H9 (cell line): ENCODE measurements at regions not wholly inside any gene's neighbourhood (a gene's known extent, or its start where the extent isn't known, plus 50 kb on each side); places are given as distances from the start of the nearest gene placed in this dataset.

Source experiments
- DNase-seq: peaks from one replicate; pipeline ENCODE4 v3.0.0-alpha.2; 2017
- H2AFZ ChIP-seq: one replicate; pipeline ENCODE4 v1.6.1; 2013; ENCODE audit warnings: mild to moderate bottlenecking, low read length, control low read depth, moderate library complexity
- H2AK5ac ChIP-seq: 2 replicates; pipeline ENCODE4 v1.6.1; 2013; ENCODE audit warnings: low read length, control low read depth, mixed read lengths; ENCODE audit not compliant: insufficient read length
- H2BK120ac ChIP-seq: one replicate; pipeline ENCODE4 v1.6.1; 2013; ENCODE audit warnings: low read depth, mild to moderate bottlenecking, low read length, control low read depth, inconsistent platforms; ENCODE audit not compliant: poor library complexity, severe bottlenecking
- H2BK12ac ChIP-seq: 2 replicates; pipeline ENCODE4 v1.6.1; 2013; ENCODE audit warnings: low read length, control low read depth, mixed read lengths, low read depth; ENCODE audit not compliant: insufficient read length
- H2BK15ac ChIP-seq: 2 replicates; pipeline ENCODE4 v1.6.1; 2013; ENCODE audit warnings: low read depth, low read length, control low read depth
- H2BK20ac ChIP-seq: one replicate; pipeline ENCODE4 v1.6.1; 2013; ENCODE audit warnings: low read depth, mild to moderate bottlenecking, low read length, control low read depth, inconsistent platforms; ENCODE audit not compliant: poor library complexity, severe bottlenecking
- H2BK5ac ChIP-seq: 2 replicates; pipeline ENCODE4 v1.6.1; 2013; ENCODE audit warnings: low read length, control low read depth, mixed read lengths; ENCODE audit not compliant: insufficient read length
- H3K14ac ChIP-seq: 2 replicates; pipeline ENCODE4 v1.6.1; 2013; ENCODE audit warnings: low read length, control low read depth; ENCODE audit not compliant: insufficient read depth
- H3K18ac ChIP-seq: 2 replicates; pipeline ENCODE4 v1.6.1; 2013; ENCODE audit warnings: low read depth, mild to moderate bottlenecking, mixed read lengths, low read length, control low read depth; ENCODE audit not compliant: insufficient read length
- H3K23ac ChIP-seq: 2 replicates; pipeline ENCODE4 v1.6.1; 2013; ENCODE audit warnings: low read length, control low read depth, mixed read lengths, low read depth; ENCODE audit not compliant: insufficient read length
- H3K23me2 ChIP-seq: 2 replicates; pipeline ENCODE4 v1.6.1; 2013; ENCODE audit warnings: low read depth, mild to moderate bottlenecking, mixed read lengths, low read length, control low read depth; ENCODE audit not compliant: insufficient read length, poor library complexity, severe bottlenecking
- H3K27ac ChIP-seq: 2 replicates; pipeline ENCODE4 v1.5.1; 2013; ENCODE audit warnings: low read length, control low read depth, mixed read lengths, low read depth; ENCODE audit not compliant: insufficient read length
- H3K27me3 ChIP-seq: 2 replicates; pipeline ENCODE4 v1.6.1; 2013; ENCODE audit warnings: low read length, control low read depth, inconsistent platforms; ENCODE audit not compliant: insufficient read depth
- H3K4ac ChIP-seq: 2 replicates; pipeline ENCODE4 v1.6.1; 2013; ENCODE audit warnings: low read depth, mild to moderate bottlenecking, control low read depth, inconsistent platforms, low read length, moderate library complexity
- H3K4me1 ChIP-seq: 2 replicates; pipeline ENCODE4 v1.6.1; 2013; ENCODE audit warnings: low read length, control low read depth, inconsistent platforms; ENCODE audit not compliant: insufficient read depth
- H3K4me2 ChIP-seq: 2 replicates; pipeline ENCODE4 v1.6.1; 2013; ENCODE audit warnings: low read length, control low read depth, mixed read lengths; ENCODE audit not compliant: insufficient read length, insufficient read depth
- H3K56ac ChIP-seq: 2 replicates; pipeline ENCODE4 v1.6.1; 2013; ENCODE audit warnings: low read depth, mild to moderate bottlenecking, mixed read lengths, low read length, control low read depth; ENCODE audit not compliant: insufficient read length
- H3K79me1 ChIP-seq: 2 replicates; pipeline ENCODE4 v1.6.1; 2013; ENCODE audit warnings: low read depth, mild to moderate bottlenecking, moderate library complexity, low read length, control low read depth, inconsistent platforms; ENCODE audit not compliant: insufficient read depth, poor library complexity, severe bottlenecking
- H3K79me2 ChIP-seq: 2 replicates; pipeline ENCODE4 v1.6.1; 2013; ENCODE audit warnings: low read length, control low read depth, inconsistent platforms; ENCODE audit not compliant: insufficient read depth
- H3K9ac ChIP-seq: 2 replicates; pipeline ENCODE4 v1.6.1; 2013; ENCODE audit warnings: low read length, control low read depth, mixed read lengths; ENCODE audit not compliant: insufficient read length; ENCODE audit errors: extremely low read depth
- H3K9me3 ChIP-seq: one replicate; pipeline ENCODE4 v1.6.1; 2013; ENCODE audit warnings: low read depth, low read length, inconsistent platforms; ENCODE audit not compliant: control insufficient read depth
- H3T11ph ChIP-seq: one replicate; pipeline ENCODE4 v1.6.1; 2013; ENCODE audit warnings: mild to moderate bottlenecking, low read length, control low read depth, inconsistent platforms
- H4K20me1 ChIP-seq: one replicate; pipeline ENCODE4 v1.6.1; 2013; ENCODE audit not compliant: control insufficient read depth, insufficient read length, insufficient read depth
- H4K5ac ChIP-seq: 2 replicates; pipeline ENCODE4 v1.6.1; 2013; ENCODE audit warnings: low read depth, mild to moderate bottlenecking, mixed read lengths, low read length, control low read depth; ENCODE audit not compliant: insufficient read length
- H4K8ac ChIP-seq: replicated peaks from 2 replicates; pipeline ENCODE4 v1.6.1; 2013; ENCODE audit warnings: low read length, control low read depth, mixed read lengths, low read depth; ENCODE audit not compliant: insufficient read length
- H4K91ac ChIP-seq: 2 replicates; pipeline ENCODE4 v1.6.1; 2013; ENCODE audit warnings: low read depth, mild to moderate bottlenecking, moderate library complexity, mixed read lengths, low read length, control low read depth; ENCODE audit not compliant: insufficient read length
- H3K27ac Mint-ChIP-seq, 3 experiments: 2 replicates in 2 of 3; 3 replicates in 1 of 3; pipeline ENCODE4 v1.8.0; 2020 to 2021; ENCODE audit warnings: mixed read lengths in 3 of 3, mild to moderate bottlenecking in 1 of 3, moderate library complexity in 1 of 3
- H3K27me3 Mint-ChIP-seq: 2 replicates; pipeline ENCODE4 v1.8.0; 2021; ENCODE audit warnings: low read depth, mild to moderate bottlenecking, moderate library complexity, mixed read lengths
- H3K36me3 Mint-ChIP-seq, 3 experiments: 2 replicates in 2 of 3; 3 replicates in 1 of 3; pipeline ENCODE4 v1.8.0; 2020 to 2021; ENCODE audit warnings: low read depth in 3 of 3, mixed read lengths in 3 of 3; ENCODE audit not compliant: insufficient read depth in 1 of 3
- H3K4me1 Mint-ChIP-seq, 2 experiments: 2 replicates each; pipeline ENCODE4 v1.8.0; 2020; ENCODE audit warnings: mixed read lengths in 2 of 2
- H3K4me3 Mint-ChIP-seq, 2 experiments: 2 replicates in 1 of 2; 3 replicates in 1 of 2; pipeline ENCODE4 v1.8.0; 2020 to 2021; ENCODE audit warnings: mild to moderate bottlenecking in 2 of 2, mixed read lengths in 2 of 2, moderate library complexity in 1 of 2
- H3K9me3 Mint-ChIP-seq, 2 experiments: 2 replicates in 1 of 2; 3 replicates in 1 of 2; pipeline ENCODE4 v1.8.0; 2020; ENCODE audit warnings: mild to moderate bottlenecking in 2 of 2, mixed read lengths in 2 of 2, moderate library complexity in 1 of 2
- WGBS: extraction: QIAGEN DNeasy Blood & Tissue Kit; methylation state at CpG from one replicate; pipeline ENCODE4 v1.1.7; 2013; ENCODE audit warnings: missing lambda C conversion rate, low lambda C conversion rate, mixed read lengths; ENCODE audit not compliant: insufficient read length; ENCODE audit errors: extremely low coverage; 5-methylcytosine and 5-hydroxymethylcytosine counted together
- TF ChIP-seq, protein P1 (sequence below): fragments of 200-600 bp; sonication (generic); conservative IDR thresholded peaks from 3 replicates; pipeline ENCODE4 v1.8.0; 2021; ENCODE audit warnings: antibody characterized with exemption, mild to moderate bottlenecking

GRCh38 chr16:86258713-86259112 is 251.6 kb upstream of the FOXF1 start:
- H2BK15ac ChIP-seq = no peak overlapping the region
- H3T11ph ChIP-seq = no peak overlapping the region
- H4K5ac ChIP-seq = no peak overlapping the region
- H3K4me1 ChIP-seq = no peaks in the 10 kb centered on the region; the same call in 1 of the 2 replicates
- no peak overlapping the region for H4K91ac ChIP-seq
- no peak overlapping the region for H3K9ac ChIP-seq
- no peak overlapping the region for H3K27ac ChIP-seq
- no peaks in the 10 kb centered on the region; the same call in 1 of the 2 replicates for H3K27me3 ChIP-seq
- no peak overlapping the region for H2BK5ac ChIP-seq
- H3K14ac ChIP-seq = no peak overlapping the region
- peaks cover 0 to 3% of the 10 kb centered on the region in 2 experiments; a peak in 3 of 4 replicates for H3K4me1 Mint-ChIP-seq
- H3K23me2 ChIP-seq = no peaks in the 10 kb centered on the region
- H3K36me3 Mint-ChIP-seq = peaks cover 3 to 11% (median 7%) of the 10 kb centered on the region in 3 experiments; a peak in 5 of 7 replicates
- no peak overlapping the region for H3K4me3 Mint-ChIP-seq
- DNase-seq = no peak
- H4K8ac ChIP-seq = no peak overlapping the region
- no peak overlapping the region for H3K18ac ChIP-seq
- no peak overlapping the region for H3K4me2 ChIP-seq
- H3K79me1 ChIP-seq = no peaks in the 10 kb centered on the region
- peaks cover 7% of the 10 kb centered on the region; the same call in 1 of the 2 replicates for H3K27me3 Mint-ChIP-seq
- H3K9me3 ChIP-seq = no peaks in the 10 kb centered on the region
- TF ChIP-seq, protein P1, sequence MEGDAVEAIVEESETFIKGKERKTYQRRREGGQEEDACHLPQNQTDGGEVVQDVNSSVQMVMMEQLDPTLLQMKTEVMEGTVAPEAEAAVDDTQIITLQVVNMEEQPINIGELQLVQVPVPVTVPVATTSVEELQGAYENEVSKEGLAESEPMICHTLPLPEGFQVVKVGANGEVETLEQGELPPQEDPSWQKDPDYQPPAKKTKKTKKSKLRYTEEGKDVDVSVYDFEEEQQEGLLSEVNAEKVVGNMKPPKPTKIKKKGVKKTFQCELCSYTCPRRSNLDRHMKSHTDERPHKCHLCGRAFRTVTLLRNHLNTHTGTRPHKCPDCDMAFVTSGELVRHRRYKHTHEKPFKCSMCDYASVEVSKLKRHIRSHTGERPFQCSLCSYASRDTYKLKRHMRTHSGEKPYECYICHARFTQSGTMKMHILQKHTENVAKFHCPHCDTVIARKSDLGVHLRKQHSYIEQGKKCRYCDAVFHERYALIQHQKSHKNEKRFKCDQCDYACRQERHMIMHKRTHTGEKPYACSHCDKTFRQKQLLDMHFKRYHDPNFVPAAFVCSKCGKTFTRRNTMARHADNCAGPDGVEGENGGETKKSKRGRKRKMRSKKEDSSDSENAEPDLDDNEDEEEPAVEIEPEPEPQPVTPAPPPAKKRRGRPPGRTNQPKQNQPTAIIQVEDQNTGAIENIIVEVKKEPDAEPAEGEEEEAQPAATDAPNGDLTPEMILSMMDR = no peak
- H3K79me2 ChIP-seq = no peaks in the 10 kb centered on the region; the same call in 1 of the 2 replicates
- H3K4ac ChIP-seq = no peak overlapping the region
- H2BK12ac ChIP-seq = no peak overlapping the region
- no peak overlapping the region for H2BK20ac ChIP-seq
- no peak overlapping the region for H3K23ac ChIP-seq
- no CpG with 5 or more reads among the region's 3 CpGs for WGBS
- H4K20me1 ChIP-seq = no peaks in the 10 kb centered on the region
- no peak overlapping the region for H3K56ac ChIP-seq
- H2BK120ac ChIP-seq = no peak overlapping the region
- H2AK5ac ChIP-seq = no peak overlapping the region
- no peak overlapping the region for H2AFZ ChIP-seq
- H3K9me3 Mint-ChIP-seq = peaks cover 7 to 13% of the 10 kb centered on the region in 2 experiments
- H3K27ac Mint-ChIP-seq = no peak overlapping the region
